ENCODE measurements at regions not wholly inside any gene's neighbourhood (a gene's known extent, or its start where the extent isn't known, plus 50 kb on each side); places are given as distances from the start of the nearest gene placed in this dataset.

GRCh38 chr1:207966521-207966920, 55.6 kb upstream of the CD34 start:
- TF ChIP-seq CTCF (IDR thresholded peaks at IDR 0.05) (no peak), POLR2AphosphoS5 (IDR thresholded peaks at IDR 0.05) (no peak)
